ENCODE measurements at regions not wholly inside any gene's neighbourhood (a gene's known extent, or its start where the extent isn't known, plus 50 kb on each side); places are given as distances from the start of the nearest gene placed in this dataset.

- no peaks in the 10 kb centered on the region for H3K9me3 ChIP-seq
- DNase-seq (no peak), ATAC-seq (no peak)
- no peaks in the 10 kb centered on the region for H3K36me3 ChIP-seq
- no peak overlapping the region for H3K4me3 ChIP-seq
- TF ChIP-seq, protein P1, sequence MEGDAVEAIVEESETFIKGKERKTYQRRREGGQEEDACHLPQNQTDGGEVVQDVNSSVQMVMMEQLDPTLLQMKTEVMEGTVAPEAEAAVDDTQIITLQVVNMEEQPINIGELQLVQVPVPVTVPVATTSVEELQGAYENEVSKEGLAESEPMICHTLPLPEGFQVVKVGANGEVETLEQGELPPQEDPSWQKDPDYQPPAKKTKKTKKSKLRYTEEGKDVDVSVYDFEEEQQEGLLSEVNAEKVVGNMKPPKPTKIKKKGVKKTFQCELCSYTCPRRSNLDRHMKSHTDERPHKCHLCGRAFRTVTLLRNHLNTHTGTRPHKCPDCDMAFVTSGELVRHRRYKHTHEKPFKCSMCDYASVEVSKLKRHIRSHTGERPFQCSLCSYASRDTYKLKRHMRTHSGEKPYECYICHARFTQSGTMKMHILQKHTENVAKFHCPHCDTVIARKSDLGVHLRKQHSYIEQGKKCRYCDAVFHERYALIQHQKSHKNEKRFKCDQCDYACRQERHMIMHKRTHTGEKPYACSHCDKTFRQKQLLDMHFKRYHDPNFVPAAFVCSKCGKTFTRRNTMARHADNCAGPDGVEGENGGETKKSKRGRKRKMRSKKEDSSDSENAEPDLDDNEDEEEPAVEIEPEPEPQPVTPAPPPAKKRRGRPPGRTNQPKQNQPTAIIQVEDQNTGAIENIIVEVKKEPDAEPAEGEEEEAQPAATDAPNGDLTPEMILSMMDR (IDR thresholded peaks at IDR 0.05): no peak
- intact Hi-C loops (cut with DNase I): no loop called here
- H3K27ac ChIP-seq: no peak overlapping the region
- H3K27me3 ChIP-seq: no peaks in the 10 kb centered on the region
- H3K4me1 ChIP-seq: no peaks in the 10 kb centered on the region
These were observed 211.9 kb downstream of the CEP135 start for GRCh38 chr4:56160636-56161035.

- H3K27ac ChIP-seq: no peak overlapping the region
- intact Hi-C loops (cut with DNase I): no loop called here
- H3K27me3 ChIP-seq: no peaks in the 10 kb centered on the region
- ATAC-seq (no peak), DNase-seq (no peak)
- no peaks in the 10 kb centered on the region for H3K36me3 ChIP-seq
- H3K9me3 ChIP-seq: no peaks in the 10 kb centered on the region
- TF ChIP-seq, protein P1 (IDR thresholded peaks at IDR 0.05): no peak
- H3K4me1 ChIP-seq: no peaks in the 10 kb centered on the region
- H3K4me3 ChIP-seq: no peak overlapping the region
These were observed 209.7 kb downstream of the CEP135 start for GRCh38 chr4:56158483-56158882.

- no peaks in the 10 kb centered on the region for H3K9me3 ChIP-seq
- no peaks in the 10 kb centered on the region for H3K4me1 ChIP-seq
- no peaks in the 10 kb centered on the region for H3K27me3 ChIP-seq
- no peak overlapping the region for H3K27ac ChIP-seq
- no peak for DNase-seq
- H3K36me3 ChIP-seq: no peaks in the 10 kb centered on the region
- H3K4me3 ChIP-seq: no peak overlapping the region
- no peak for ATAC-seq
- TF ChIP-seq, protein P1 (IDR thresholded peaks at IDR 0.05): no peak
- intact Hi-C loops (cut with DNase I): no loop called here
These were observed 207.4 kb downstream of the CEP135 start for GRCh38 chr4:56156141-56156540.

DNA sequence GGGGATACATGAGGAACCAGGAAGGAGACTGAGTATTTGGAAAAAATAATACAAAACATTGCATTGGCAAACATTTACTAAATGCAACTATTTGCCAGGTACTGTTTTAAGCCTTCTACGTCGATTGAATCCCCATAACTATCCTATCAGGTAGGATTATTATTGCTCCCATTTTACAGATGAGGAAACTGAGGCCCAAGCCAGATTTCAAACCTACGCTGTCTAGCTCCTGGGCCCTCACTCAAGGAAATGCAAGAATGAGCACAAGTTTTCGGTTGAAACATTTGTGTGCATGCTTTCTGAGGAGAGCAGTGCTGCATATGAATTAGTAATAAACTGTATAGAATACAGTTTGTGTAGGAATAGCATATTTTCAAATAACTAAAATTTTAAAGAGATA, 206.7 kb downstream of the CEP135 start:
- Histone ChIP-seq H3K4me1 (no peaks in the 10 kb centered on the region), H3K4me3 (no peak overlapping the region), H3K9me3 (no peaks in the 10 kb centered on the region), H3K36me3 (no peaks in the 10 kb centered on the region), H3K27me3 (no peaks in the 10 kb centered on the region), H3K27ac (no peak overlapping the region)
- DNase-seq (no peak), ATAC-seq (no peak)
- intact Hi-C loops (cut with DNase I): no loop called here
- TF ChIP-seq, protein P1 (IDR thresholded peaks at IDR 0.05): no peak

GRCh38 chr4:56149591-56149990, 200.8 kb downstream of the CEP135 start:
- Histone ChIP-seq H3K4me1 (no peaks in the 10 kb centered on the region), H3K27me3 (no peaks in the 10 kb centered on the region), H3K27ac (no peak overlapping the region), H3K4me3 (no peak overlapping the region), H3K36me3 (no peaks in the 10 kb centered on the region), H3K9me3 (no peaks in the 10 kb centered on the region)
- intact Hi-C loops (cut with DNase I): no loop called here
- no peak for ATAC-seq
- TF ChIP-seq, protein P1 (IDR thresholded peaks at IDR 0.05): no peak
- no peak for DNase-seq

- no peaks in the 10 kb centered on the region for H3K4me1 ChIP-seq
- ATAC-seq (no peak), DNase-seq (no peak)
- H3K27me3 ChIP-seq: no peaks in the 10 kb centered on the region
- no peaks in the 10 kb centered on the region for H3K9me3 ChIP-seq
- H3K27ac ChIP-seq: no peak overlapping the region
- TF ChIP-seq, protein P1 (IDR thresholded peaks at IDR 0.05): no peak
- intact Hi-C loops (cut with DNase I): no loop called here
- no peak overlapping the region for H3K4me3 ChIP-seq
- H3K36me3 ChIP-seq: no peaks in the 10 kb centered on the region
These were observed 199.7 kb downstream of the CEP135 start for GRCh38 chr4:56148428-56148827.

All from upper lobe of right lung (tissue), 1 donor.